Mesenchymal stem cell (in vitro differentiated cells and primary cell): ENCODE measurements at regions not wholly inside any gene's neighbourhood (a gene's known extent, or its start where the extent isn't known, plus 50 kb on each side); places are given as distances from the start of the nearest gene placed in this dataset.
A peak's percentile ranks its signal among the peaks of the same experiment; 100 is the strongest.

Experiments
- DNase-seq: peaks from one replicate; pipeline ENCODE4 v3.0.0-alpha.2; 2013
- H2AFZ ChIP-seq: one replicate; pipeline ENCODE4 v1.6.1; 2013; ENCODE audit warnings: low read depth, mild to moderate bottlenecking, control low read depth, inconsistent platforms, low read length, moderate library complexity
- H2AK5ac ChIP-seq: 2 replicates; pipeline ENCODE4 v1.6.1; 2013; ENCODE audit warnings: low read length, moderate library complexity, mild to moderate bottlenecking, inconsistent platforms; ENCODE audit not compliant: severe bottlenecking
- H2BK120ac ChIP-seq: one replicate; pipeline ENCODE4 v1.6.1; 2013; ENCODE audit warnings: low read depth, mild to moderate bottlenecking, inconsistent platforms, low read length, moderate library complexity
- H2BK12ac ChIP-seq, 2 experiments: one replicate each; pipeline ENCODE4 v1.6.1; 2013; ENCODE audit warnings: inconsistent platforms in 2 of 2, low read length in 2 of 2, mild to moderate bottlenecking in 2 of 2, moderate library complexity in 2 of 2, control low read depth in 1 of 2
- H2BK15ac ChIP-seq: one replicate; pipeline ENCODE4 v1.6.1; 2013; ENCODE audit warnings: mild to moderate bottlenecking, low read depth, inconsistent platforms; ENCODE audit not compliant: poor library complexity, severe bottlenecking
- H2BK5ac ChIP-seq: 2 replicates; pipeline ENCODE4 v1.6.1; 2013; ENCODE audit warnings: low read depth, mild to moderate bottlenecking, low read length, control low read depth, inconsistent platforms; ENCODE audit not compliant: poor library complexity, severe bottlenecking
- H3K14ac ChIP-seq, 2 experiments: one replicate each; pipeline ENCODE4 v1.6.1; 2013; ENCODE audit warnings: inconsistent platforms in 2 of 2, low read length in 2 of 2, control low read depth in 1 of 2, mild to moderate bottlenecking in 1 of 2, moderate library complexity in 1 of 2
- H3K18ac ChIP-seq, 2 experiments: one replicate each; pipeline ENCODE4 v1.6.1; 2013; ENCODE audit warnings: inconsistent platforms in 2 of 2, low read length in 2 of 2, control low read depth in 1 of 2, low read depth in 1 of 2, mild to moderate bottlenecking in 1 of 2
- H3K23ac ChIP-seq, 2 experiments: one replicate each; pipeline ENCODE4 v1.6.1; 2013; ENCODE audit warnings: inconsistent platforms in 2 of 2, low read length in 2 of 2, mild to moderate bottlenecking in 2 of 2, moderate library complexity in 2 of 2, control low read depth in 1 of 2
- H3K27ac ChIP-seq: 2 replicates; pipeline ENCODE4 v1.5.1; 2013; ENCODE audit warnings: mild to moderate bottlenecking, moderate library complexity, low read length, control low read depth, inconsistent platforms; ENCODE audit not compliant: poor library complexity, severe bottlenecking
- H3K27me3 ChIP-seq, 2 experiments: 2 replicates each; pipeline versions ENCODE4 v1.6.1 to v1.7.0; 2013; ENCODE audit warnings: low read length in 2 of 2, mild to moderate bottlenecking in 2 of 2, moderate library complexity in 2 of 2, control low read depth in 1 of 2, inconsistent platforms in 1 of 2; ENCODE audit not compliant: control insufficient read depth in 1 of 2, insufficient read depth in 1 of 2
- H3K36me3 ChIP-seq, 2 experiments: 2 replicates each; pipeline versions ENCODE4 v1.6.1 to v1.7.0; 2013; ENCODE audit warnings: low read length in 2 of 2, control low read depth in 1 of 2, inconsistent platforms in 1 of 2, low read depth in 1 of 2, mild to moderate bottlenecking in 1 of 2; ENCODE audit not compliant: insufficient read depth in 2 of 2, control insufficient read depth in 1 of 2
- H3K4ac ChIP-seq, 2 experiments: one replicate each; pipeline ENCODE4 v1.6.1; 2013; ENCODE audit warnings: inconsistent platforms in 2 of 2, low read length in 2 of 2, mild to moderate bottlenecking in 2 of 2, moderate library complexity in 2 of 2, control low read depth in 1 of 2, low read depth in 1 of 2
- H3K4me1 ChIP-seq: 2 replicates; pipeline ENCODE4 v1.6.1; 2013; ENCODE audit warnings: low read depth, low read length, control low read depth; ENCODE audit not compliant: control insufficient read depth, insufficient read depth
- H3K4me2 ChIP-seq: 2 replicates; pipeline ENCODE4 v1.6.1; 2013; ENCODE audit warnings: low read length, mild to moderate bottlenecking, inconsistent platforms; ENCODE audit not compliant: poor library complexity, severe bottlenecking
- H3K4me3 ChIP-seq, 2 experiments: 2 replicates each; pipeline versions ENCODE4 v1.5.1 to v1.7.0; 2013; ENCODE audit warnings: low read length in 2 of 2, mild to moderate bottlenecking in 2 of 2, control low read depth in 1 of 2, low read depth in 1 of 2; ENCODE audit not compliant: insufficient read depth in 1 of 2
- H3K79me1 ChIP-seq: replicated peaks from 2 replicates; pipeline ENCODE4 v1.6.1; 2013; ENCODE audit warnings: mild to moderate bottlenecking, control low read depth, low read length, inconsistent platforms; ENCODE audit not compliant: poor library complexity, severe bottlenecking
- H3K9ac ChIP-seq: 2 replicates; pipeline ENCODE4 v1.7.0; 2013; ENCODE audit warnings: mild to moderate bottlenecking, low read length, moderate library complexity
- H3K9me3 ChIP-seq: 2 replicates; pipeline ENCODE4 v1.7.0; 2013; ENCODE audit warnings: mild to moderate bottlenecking, low read length; ENCODE audit not compliant: control insufficient read depth
- H4K8ac ChIP-seq: one replicate; pipeline ENCODE4 v1.6.1; 2013; ENCODE audit warnings: inconsistent platforms, mild to moderate bottlenecking, low read length, moderate library complexity
- H4K91ac ChIP-seq: one replicate; pipeline ENCODE4 v1.6.1; 2013; ENCODE audit warnings: mild to moderate bottlenecking, low read length, inconsistent platforms
- WGBS: methylation state at CpG from one replicate; pipeline ENCODE4 v1.1.7; 2013; ENCODE audit warnings: mixed read lengths; 5-methylcytosine and 5-hydroxymethylcytosine counted together

DNA sequence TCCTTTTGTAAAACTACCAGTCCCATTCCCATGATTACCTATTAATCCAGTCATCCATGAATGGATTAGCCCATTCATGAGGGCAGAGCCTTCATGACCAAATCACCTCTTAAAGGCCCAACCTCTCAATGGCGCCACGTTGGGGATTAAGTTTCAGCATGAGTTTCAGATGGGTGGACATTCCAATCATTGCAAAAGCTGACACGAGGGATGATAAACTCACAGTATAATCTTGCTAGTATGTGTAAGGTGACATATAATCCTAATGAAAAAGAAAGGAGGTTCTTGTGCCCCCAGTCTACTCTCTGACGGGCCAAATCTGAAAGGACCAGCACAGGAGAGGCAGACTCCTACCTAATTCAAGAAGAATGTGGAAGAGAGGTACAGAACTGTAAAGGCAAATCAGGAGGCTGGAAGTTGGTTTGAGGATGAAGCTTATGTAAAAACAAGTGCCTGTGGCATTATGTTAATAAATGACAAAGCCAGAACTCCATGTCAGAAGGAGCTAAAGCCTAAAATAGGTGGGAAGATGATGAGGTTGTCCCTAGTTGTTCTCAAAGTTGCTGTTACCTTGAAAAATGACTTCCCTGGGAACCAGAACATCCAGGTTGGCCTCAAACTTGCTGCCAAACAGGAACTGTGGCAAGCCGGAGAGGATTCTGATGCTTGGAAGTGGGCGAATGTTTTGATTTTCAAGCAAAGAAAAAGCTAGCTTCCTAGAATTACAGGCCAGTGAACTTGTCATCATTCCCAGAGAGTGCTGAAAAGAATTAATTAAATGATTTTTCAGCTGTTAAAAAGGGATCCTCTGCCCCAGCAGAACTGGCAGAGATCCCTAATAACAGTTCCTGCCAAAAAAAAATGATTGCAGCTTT lies 106.5 kb upstream of the TIAM2 start:
- Histone ChIP-seq H2AK5ac (no peak overlapping the region), H3K9ac (no peak overlapping the region), H3K27ac (peak overlapping the region; percentile 19), H4K91ac (no peak overlapping the region), H2AFZ (no peak overlapping the region), H3K9me3 (no peaks in the 10 kb centered on the region), H3K4me2 (no peak overlapping the region), H3K14ac (no peak overlapping the region), H2BK5ac (no peak overlapping the region), H4K8ac (no peak overlapping the region), H2BK15ac (no peak overlapping the region), H3K36me3 (no peaks in the 10 kb centered on the region), H2BK12ac (no peak overlapping the region), H3K79me1 (peaks cover 31% of the 10 kb centered on the region), H3K18ac (no peak overlapping the region), H3K4me3 (no peak overlapping the region), H3K23ac (no peak overlapping the region), H3K4ac (no peak overlapping the region), H3K4me1 (peaks cover 11% of the 10 kb centered on the region), H3K27me3 (no peaks in the 10 kb centered on the region), H2BK120ac (no peak overlapping the region)
- DNase-seq, result no peak
- 98% methylated on average over 6 of the region's 6 CpGs for WGBS

DNA sequence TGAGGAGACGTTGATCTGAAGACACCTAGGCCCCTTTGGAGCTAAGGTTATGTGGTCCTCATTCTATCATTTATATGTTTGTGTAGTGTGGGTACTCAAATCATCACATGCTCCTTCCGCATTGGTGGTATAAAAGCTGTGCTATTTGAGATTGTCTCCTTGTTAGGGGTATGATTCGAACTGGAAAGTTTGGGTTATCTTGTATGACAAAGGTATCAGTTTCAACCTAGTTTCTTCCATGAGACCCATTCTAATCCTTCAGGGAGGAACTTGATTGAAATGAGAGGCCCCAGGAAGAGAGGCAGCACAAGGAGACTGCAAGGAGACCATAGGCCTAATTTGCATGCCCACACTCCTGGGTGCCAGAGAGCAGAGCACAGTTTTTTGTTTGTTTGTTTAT lies 104.2 kb upstream of the TIAM2 start:
- Histone ChIP-seq H2BK5ac (no peak overlapping the region), H3K4me1 (peaks cover 13% of the 10 kb centered on the region), H2BK15ac (no peak overlapping the region), H3K9ac (no peak overlapping the region), H3K18ac (no peak overlapping the region), H2BK120ac (no peak overlapping the region), H3K79me1 (peaks cover 36% of the 10 kb centered on the region), H3K4me2 (no peak overlapping the region), H3K4ac (no peak overlapping the region), H3K9me3 (no peaks in the 10 kb centered on the region), H4K91ac (no peak overlapping the region), H3K36me3 (peaks cover 0 to 2% of the 10 kb centered on the region in 2 experiments), H3K27ac (no peak overlapping the region), H3K4me3 (no peak overlapping the region), H2AK5ac (no peak overlapping the region), H4K8ac (no peak overlapping the region), H2AFZ (no peak overlapping the region), H2BK12ac (no peak overlapping the region), H3K14ac (no peak overlapping the region), H3K23ac (no peak overlapping the region), H3K27me3 (no peaks in the 10 kb centered on the region)
- DNase-seq, result no peak
- 98% methylated on average over 3 of the region's 3 CpGs for WGBS

GRCh38 chr6:154891901-154892300 lies 103.2 kb upstream of the TIAM2 start:
- no peak overlapping the region for H3K4me3 ChIP-seq
- no peak overlapping the region for H3K9ac ChIP-seq
- peaks cover 39% of the 10 kb centered on the region for H3K79me1 ChIP-seq
- H3K27ac ChIP-seq, result no peak overlapping the region
- no peaks in the 10 kb centered on the region for H3K9me3 ChIP-seq
- H3K4ac ChIP-seq, result no peak overlapping the region
- no peak overlapping the region for H4K91ac ChIP-seq
- DNase-seq, result peak; percentile 15
- no peak overlapping the region for H2BK5ac ChIP-seq
- no peak overlapping the region for H3K14ac ChIP-seq
- no peak overlapping the region for H2BK12ac ChIP-seq
- no peak overlapping the region for H2AK5ac ChIP-seq
- H3K4me2 ChIP-seq, result no peak overlapping the region
- WGBS, result 99% methylated on average over 3 of the region's 3 CpGs
- H3K18ac ChIP-seq, result no peak overlapping the region
- peaks cover 13% of the 10 kb centered on the region for H3K4me1 ChIP-seq
- no peaks in the 10 kb centered on the region for H3K27me3 ChIP-seq
- H2AFZ ChIP-seq, result no peak overlapping the region
- H4K8ac ChIP-seq, result no peak overlapping the region
- H3K23ac ChIP-seq, result no peak overlapping the region
- no peak overlapping the region for H2BK120ac ChIP-seq
- no peak overlapping the region for H2BK15ac ChIP-seq
- H3K36me3 ChIP-seq, result peaks cover 0 to 3% of the 10 kb centered on the region in 2 experiments

GRCh38 chr6:154893917-154894316 lies 101.2 kb upstream of the TIAM2 start:
- Histone ChIP-seq H3K36me3 (peaks cover 3 to 4% of the 10 kb centered on the region in 2 experiments), H3K14ac (no peak overlapping the region), H2BK12ac (no peak overlapping the region), H2AFZ (no peak overlapping the region), H3K4me2 (no peak overlapping the region), H2BK5ac (no peak overlapping the region), H3K27ac (no peak overlapping the region), H3K4ac (no peak overlapping the region), H3K4me1 (peaks cover 5% of the 10 kb centered on the region), H3K9ac (peak overlapping the region; percentile 71), H3K9me3 (no peaks in the 10 kb centered on the region), H4K91ac (no peak overlapping the region), H4K8ac (no peak overlapping the region), H3K18ac (no peak overlapping the region), H2BK15ac (no peak overlapping the region), H2BK120ac (no peak overlapping the region), H3K4me3 (no peak overlapping the region), H3K23ac (no peak overlapping the region), H3K27me3 (no peaks in the 10 kb centered on the region), H2AK5ac (no peak overlapping the region), H3K79me1 (peaks cover 40% of the 10 kb centered on the region)
- DNase-seq, result peak; percentile 35
- no CpG with 5 or more reads among the region's 3 CpGs for WGBS
